GM12873 (cell line): ENCODE measurements at regions not wholly inside any gene's neighbourhood (a gene's known extent, or its start where the extent isn't known, plus 50 kb on each side); places are given as distances from the start of the nearest gene placed in this dataset.

Source experiments
- TF ChIP-seq, protein P1 (sequence below): IDR thresholded peaks from 2 replicates; pipeline ENCODE4 v1.5.1; 2012; ENCODE audit warnings: low read depth, mild to moderate bottlenecking, moderate library complexity, low read length, control low read depth; ENCODE audit not compliant: insufficient read depth; ENCODE audit errors: missing control alignments

DNA sequence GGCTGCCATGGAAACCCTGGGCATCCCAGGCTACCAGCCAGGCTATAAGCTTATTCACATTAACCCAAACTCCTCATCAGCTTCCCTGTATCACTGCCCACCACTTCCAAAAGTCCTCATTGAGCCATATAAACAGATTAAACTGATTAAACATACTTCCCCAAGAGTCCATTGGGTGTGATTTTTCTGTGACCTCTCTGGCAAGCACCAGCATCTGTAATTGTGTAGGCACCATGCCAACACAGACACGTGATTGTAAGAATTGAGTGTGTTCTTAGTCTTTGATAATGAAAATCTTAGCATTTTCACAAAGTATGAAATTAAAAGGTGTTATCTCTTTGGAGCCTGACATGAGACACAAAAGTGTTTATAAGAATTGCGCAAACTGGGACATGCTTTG lies 679.3 kb downstream of the TYW1 start:
- TF ChIP-seq, protein P1, sequence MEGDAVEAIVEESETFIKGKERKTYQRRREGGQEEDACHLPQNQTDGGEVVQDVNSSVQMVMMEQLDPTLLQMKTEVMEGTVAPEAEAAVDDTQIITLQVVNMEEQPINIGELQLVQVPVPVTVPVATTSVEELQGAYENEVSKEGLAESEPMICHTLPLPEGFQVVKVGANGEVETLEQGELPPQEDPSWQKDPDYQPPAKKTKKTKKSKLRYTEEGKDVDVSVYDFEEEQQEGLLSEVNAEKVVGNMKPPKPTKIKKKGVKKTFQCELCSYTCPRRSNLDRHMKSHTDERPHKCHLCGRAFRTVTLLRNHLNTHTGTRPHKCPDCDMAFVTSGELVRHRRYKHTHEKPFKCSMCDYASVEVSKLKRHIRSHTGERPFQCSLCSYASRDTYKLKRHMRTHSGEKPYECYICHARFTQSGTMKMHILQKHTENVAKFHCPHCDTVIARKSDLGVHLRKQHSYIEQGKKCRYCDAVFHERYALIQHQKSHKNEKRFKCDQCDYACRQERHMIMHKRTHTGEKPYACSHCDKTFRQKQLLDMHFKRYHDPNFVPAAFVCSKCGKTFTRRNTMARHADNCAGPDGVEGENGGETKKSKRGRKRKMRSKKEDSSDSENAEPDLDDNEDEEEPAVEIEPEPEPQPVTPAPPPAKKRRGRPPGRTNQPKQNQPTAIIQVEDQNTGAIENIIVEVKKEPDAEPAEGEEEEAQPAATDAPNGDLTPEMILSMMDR, result no peak

DNA sequence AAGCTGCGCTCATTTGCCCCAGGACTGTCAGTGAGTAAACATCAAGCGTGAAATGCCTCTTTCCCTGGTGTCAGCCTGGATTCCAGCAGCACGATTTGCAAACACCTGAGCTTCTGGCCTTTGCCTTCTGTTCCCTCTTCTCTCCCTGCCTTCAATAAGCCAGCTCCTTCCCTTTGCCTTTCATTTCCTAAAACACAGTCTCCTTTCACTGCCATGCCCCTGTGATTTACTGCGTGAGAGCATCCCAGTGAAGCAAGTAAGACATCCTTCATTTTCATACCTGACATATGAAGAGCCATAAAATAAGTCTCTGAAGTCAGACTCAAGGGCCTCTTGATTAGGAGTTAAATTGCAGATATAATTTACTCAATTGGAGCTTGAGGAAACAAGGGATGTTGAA lies 681.8 kb downstream of the TYW1 start:
- TF ChIP-seq, protein P1, result no peak

DNA sequence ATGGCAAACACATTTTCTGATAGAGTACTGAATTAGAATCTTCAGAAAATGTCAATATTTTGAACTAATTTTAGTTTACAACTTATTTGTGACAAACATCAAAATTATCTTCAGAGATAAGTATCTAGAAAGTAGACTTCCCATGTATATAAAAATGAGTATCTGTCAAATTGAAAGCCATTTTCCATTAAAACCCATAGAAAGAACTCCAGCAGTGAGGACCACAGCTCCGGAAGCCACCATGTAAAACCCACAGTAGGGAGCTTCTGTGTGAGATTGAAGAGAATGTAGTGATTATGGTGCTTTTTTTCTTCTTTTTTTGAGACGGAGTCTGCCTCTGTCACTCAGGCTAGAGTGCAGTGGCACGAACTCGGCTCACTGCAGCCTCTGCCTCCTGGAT lies 687.0 kb downstream of the TYW1 start:
- TF ChIP-seq, protein P1, result no peak

DNA sequence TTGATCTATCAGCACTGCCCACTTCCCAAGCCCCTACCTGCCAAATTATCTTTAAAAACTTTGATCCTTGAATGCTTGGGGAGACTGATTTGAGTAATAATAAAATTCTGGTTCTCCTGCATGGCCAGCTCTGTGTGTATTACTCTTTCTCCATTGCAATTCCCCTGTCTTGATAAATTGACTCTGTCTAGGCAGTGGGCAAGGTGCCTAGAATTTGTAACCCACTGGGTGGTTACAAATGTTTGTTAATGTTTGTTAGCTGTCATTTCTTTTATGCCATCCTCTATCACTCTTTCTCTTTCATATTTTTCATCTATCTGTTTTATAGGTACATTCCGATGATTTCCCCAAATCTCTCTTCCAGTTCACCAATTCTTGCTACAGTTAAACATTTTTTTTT lies 694.1 kb downstream of the TYW1 start:
- TF ChIP-seq, protein P1, result no peak

DNA sequence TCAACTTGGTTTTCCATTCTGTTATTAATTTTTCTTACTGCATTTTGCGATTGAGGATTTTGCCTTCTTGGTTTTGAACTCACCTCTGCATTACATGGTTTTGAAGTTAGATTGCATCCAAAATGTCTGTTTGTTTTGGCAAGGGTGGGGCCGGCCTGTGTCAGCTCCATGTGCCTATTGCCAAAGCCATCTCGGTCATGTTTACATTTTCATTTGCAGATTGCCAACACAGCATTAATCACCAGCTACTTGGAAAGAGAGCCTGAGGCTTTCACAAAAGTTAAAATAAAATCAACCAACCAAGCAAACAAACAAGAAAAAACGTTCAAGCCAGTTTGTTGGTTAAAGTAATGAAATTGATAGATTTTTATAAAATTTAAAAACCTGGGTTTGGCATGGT lies 695.8 kb downstream of the TYW1 start:
- TF ChIP-seq, protein P1, result no peak

DNA sequence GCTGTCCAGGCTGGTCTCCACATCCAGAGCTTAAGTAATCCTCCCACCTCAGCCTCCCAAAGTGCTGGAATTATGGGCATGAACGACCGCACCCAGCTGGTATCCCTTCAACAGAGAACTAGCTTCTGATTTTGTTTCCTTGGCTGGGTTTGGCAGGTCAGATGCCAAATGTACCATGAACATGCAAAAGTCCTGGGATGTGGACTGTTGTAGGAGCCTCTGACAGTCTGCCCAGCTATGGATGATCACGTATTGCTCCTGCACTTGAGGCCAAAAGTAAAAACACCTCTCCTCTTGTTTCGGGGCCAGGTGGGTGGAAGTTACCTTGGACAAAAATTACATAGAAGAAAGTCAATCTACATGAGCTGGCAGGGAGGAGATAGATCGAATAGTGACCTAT lies 699.5 kb downstream of the TYW1 start:
- TF ChIP-seq, protein P1, result no peak

DNA sequence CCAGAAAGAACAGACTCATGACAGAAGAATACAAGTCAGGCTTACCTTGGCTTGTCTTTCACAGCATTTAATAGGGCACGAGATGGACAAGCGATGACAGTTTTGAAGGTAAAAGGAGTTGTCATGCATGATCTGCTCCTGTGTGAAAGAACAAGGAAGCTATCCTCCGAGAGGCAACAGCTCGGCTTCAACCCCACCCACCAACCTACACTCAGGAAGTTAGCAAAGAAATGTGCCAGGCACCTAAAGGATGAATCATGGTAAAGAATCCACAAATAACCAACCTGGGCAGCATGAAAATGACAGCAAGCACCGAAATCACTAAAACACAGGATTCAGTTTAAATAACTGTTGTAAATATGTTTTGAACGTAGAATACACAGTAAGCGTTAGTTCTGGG lies 700.2 kb downstream of the TYW1 start:
- TF ChIP-seq, protein P1, result no peak
